ENCODE measurements at regions not wholly inside any gene's neighbourhood (a gene's known extent, or its start where the extent isn't known, plus 50 kb on each side); places are given as distances from the start of the nearest gene placed in this dataset.

DNA sequence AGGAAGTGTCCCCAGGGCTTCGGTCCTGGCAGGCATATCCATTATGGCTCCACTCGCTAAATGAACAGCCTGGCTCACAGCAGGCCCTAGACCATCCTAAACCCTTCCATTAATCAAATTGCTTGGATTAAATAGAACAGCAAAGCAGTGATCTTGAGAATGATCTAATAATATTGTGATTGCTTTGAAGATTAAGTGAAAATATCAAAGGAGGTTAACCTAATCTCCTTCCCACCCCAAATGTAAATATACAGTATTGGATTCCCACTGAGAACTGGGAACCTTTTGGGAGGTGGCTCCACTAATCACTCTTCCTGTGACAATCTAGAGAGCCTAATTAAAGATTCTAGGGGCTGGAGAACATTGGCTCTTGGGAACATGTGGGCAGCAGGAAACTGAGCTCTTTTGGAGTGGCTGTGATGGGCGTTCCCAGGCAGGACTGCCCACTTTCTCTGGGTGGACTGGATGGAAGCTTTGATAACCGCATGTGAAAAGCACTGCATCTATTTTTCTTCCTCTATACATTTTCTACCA lies 68.3 kb upstream of the FRMD1 start:
- TF ChIP-seq, protein P1, sequence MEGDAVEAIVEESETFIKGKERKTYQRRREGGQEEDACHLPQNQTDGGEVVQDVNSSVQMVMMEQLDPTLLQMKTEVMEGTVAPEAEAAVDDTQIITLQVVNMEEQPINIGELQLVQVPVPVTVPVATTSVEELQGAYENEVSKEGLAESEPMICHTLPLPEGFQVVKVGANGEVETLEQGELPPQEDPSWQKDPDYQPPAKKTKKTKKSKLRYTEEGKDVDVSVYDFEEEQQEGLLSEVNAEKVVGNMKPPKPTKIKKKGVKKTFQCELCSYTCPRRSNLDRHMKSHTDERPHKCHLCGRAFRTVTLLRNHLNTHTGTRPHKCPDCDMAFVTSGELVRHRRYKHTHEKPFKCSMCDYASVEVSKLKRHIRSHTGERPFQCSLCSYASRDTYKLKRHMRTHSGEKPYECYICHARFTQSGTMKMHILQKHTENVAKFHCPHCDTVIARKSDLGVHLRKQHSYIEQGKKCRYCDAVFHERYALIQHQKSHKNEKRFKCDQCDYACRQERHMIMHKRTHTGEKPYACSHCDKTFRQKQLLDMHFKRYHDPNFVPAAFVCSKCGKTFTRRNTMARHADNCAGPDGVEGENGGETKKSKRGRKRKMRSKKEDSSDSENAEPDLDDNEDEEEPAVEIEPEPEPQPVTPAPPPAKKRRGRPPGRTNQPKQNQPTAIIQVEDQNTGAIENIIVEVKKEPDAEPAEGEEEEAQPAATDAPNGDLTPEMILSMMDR (IDR thresholded peaks at IDR 0.05): no peak
- TF ChIP-seq POLR2A (IDR thresholded peaks at IDR 0.05): no peak
- no peak for TF ChIP-seq EP300 (IDR thresholded peaks at IDR 0.05)

All from ovary (tissue), 3 donors.